ENCODE measurements at regions not wholly inside any gene's neighbourhood (a gene's known extent, or its start where the extent isn't known, plus 50 kb on each side); places are given as distances from the start of the nearest gene placed in this dataset.

DNA sequence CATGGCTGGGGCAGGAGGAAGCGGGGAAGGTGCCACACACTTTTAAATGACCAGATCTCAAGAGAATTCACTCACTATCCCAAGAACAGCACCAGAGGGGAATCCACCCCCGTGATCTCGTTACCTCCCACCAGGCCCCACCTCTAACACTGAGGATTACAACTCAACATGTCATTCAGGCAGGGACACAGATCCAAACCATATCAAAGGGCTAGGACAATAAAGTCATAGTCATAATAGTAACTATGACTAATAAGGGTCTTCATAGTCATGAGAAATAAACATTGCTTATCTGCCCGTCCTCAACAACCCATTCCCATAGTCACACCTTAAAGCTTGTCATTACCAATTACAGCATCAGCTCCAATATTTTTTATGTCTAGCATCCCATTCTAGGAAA is 65.3 kb upstream of the SMC2 start:
- no peak overlapping the region for H3K4me3 ChIP-seq (ENCODE audit: low read length)
- no peak for DNase-seq (ENCODE audit: low read depth)
- no peak for TF ChIP-seq CTCF (conservative IDR thresholded peaks at IDR 0.05; ENCODE audit: low read depth, low read length)

Measured in retinal pigment epithelial cell (primary cell).